GM21526 (cell line): ENCODE measurements at regions not wholly inside any gene's neighbourhood (a gene's known extent, or its start where the extent isn't known, plus 50 kb on each side); places are given as distances from the start of the nearest gene placed in this dataset.

ENCODE experiments used
- ATAC-seq: cut with Tn5 transposase; IDR thresholded peaks from one replicate; pipeline ENCODE4 v1.9.1; 2021; ENCODE audit warnings: moderate library complexity; ENCODE audit not compliant: unreplicated experiment, low FRiP score

GRCh38 chr17:79216391-79216790, 141.8 kb downstream of the ENGASE start:
- ATAC-seq: no peak

DNA sequence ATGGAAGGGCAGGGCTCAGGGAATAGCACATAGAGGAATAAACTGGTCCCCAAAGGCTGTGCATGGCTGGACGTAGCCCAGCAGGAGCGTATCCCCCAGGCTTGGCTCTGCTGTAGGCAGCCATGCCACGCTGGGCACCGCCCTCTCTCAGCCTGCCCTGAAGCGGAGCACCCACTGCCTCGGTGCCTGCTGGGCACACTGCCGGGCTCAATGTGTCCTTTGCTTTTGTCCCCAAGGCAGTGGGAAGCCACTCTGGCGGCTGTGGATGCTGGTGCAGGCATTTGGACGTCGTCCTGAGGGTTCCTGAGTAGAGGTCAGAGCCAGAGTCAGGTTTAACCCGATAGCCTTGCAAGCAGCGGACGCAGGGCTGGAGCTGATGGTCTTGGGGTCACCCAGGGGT, 141.0 kb downstream of the ENGASE start:
- no peak for ATAC-seq

- no peak for ATAC-seq
Observed at GRCh38 chr17:79214940-79215604, 140.4 kb downstream of the ENGASE start.

DNA sequence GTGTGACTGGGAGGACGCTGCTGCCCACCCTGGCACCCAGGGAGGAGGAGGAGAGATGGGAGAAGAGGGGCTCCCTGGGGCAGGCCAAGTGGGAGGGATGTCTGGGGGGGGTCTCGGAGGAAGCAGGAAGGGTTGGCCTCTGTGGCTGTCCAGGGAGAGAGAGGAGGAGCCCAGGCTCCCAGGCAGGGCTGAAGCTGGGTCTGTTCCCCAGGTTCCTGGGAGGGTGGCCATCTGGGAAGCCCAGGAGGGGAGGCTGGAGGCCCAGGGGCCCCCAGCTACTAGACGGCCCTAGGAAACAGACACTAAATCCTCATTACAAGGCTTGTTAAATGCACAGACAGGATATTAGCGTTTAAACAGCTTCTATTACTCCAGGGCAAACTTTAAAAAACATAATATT, 139.8 kb downstream of the ENGASE start:
- ATAC-seq: no peak

- ATAC-seq: no peak
Observed at GRCh38 chr17:79213305-79213704, 138.7 kb downstream of the ENGASE start.

DNA sequence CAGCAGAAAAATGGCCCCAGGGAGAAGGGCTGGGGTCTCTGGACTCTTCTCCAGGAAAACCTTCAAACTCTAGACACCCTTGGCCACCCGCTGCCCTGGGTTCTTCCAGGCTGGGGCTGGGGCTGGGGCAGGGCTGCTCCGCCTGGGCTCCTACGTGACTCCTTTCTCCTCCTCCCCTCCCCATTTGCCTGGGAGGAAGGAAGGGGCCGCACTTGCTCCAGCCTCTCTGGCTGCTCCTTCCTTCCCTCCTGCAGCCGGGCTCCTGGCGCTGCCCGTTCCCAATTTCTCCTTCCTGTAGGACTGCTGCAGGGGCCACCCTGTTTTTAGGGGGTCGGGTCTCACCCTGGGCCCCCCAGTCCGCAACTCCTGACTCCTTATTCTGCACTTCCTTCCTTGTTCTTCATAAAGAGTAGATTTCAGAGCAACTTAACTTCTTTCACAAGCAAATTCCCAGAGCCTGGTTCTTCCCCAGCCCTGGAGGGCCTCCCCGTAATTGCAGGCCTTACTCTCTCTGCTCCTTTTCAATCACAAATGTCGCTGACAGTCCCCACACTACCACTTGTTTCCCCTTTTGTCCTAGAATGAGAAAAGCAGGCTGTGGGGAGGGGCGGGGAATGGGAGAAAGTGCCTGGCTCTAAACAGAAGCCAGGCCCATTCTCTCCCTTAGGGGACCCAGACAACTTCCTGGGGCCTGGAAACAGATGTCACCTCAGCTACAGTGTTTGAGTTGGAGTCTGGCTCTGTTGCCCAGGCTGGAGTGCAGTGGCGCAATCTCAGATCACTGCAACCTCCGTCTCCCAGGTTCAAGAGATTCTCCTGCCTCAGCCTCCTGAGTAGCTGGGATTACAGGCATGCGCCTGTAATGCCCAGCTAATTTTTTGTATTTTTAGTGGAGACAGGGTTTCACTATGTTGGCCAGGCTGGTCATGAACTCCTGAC, 137.8 kb downstream of the ENGASE start:
- ATAC-seq: no peak

DNA sequence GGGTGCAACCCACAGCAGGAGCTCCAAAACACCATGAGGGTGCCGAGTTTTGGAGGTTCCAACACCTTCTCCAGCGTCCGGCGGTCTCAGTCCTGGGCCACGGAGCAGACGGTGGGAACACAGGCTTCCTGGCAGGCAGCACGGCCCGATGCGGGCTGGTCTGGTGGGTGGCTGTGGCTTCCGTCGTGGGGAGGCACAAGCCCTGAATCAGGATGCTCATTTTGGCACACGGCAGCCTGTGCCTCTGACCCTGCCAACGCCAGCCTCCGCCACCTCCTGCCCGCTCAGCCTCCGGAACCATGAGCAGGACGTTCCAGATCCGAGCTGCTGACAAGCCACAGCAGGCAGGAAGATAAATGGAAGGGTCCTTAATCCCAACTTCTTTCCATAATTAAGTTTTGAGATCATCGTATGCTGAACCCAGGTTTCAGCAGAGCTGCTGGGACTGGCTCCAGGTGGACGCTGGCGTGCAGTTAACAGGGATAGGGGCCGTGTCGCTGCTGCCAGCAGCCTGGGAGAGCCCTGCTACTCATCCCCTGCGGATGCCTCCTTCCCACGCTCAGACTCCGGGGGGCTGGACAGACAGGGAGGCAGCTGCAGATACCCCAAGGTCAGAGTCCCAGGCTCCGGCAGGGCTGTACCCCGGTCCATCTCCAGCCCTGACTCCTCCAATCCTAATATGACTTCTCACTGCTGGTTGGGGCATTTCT, 136.6 kb downstream of the ENGASE start:
- no peak for ATAC-seq

GRCh38 chr17:79210638-79211037, 136.0 kb downstream of the ENGASE start:
- no peak for ATAC-seq

GRCh38 chr17:79207960-79208359, 133.3 kb downstream of the ENGASE start:
- ATAC-seq: no peak

DNA sequence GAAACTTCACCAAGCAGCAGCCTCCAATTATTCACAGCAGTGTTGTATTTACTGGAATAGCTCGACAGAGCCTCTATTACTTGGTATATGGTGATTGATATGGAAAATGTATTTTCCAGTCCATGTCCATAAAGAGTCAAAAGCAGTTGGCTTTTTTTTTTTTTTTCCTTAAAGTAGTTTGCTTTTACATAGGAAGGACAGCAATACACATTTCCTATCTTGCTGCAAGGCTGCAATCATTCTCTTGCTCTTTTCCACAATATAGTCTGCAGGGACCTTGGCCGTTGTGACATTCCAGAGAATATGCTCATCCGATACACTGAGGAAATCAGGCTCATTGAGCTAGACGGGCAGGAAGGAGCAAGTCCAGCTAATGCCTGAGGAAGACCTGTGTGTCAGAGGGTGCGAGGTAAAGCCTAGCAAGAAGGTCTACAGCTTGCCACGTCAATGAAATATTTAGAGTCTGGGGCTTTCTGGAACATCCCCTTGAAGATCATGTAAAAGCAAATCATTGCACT, 131.1 kb downstream of the ENGASE start:
- ATAC-seq: no peak

DNA sequence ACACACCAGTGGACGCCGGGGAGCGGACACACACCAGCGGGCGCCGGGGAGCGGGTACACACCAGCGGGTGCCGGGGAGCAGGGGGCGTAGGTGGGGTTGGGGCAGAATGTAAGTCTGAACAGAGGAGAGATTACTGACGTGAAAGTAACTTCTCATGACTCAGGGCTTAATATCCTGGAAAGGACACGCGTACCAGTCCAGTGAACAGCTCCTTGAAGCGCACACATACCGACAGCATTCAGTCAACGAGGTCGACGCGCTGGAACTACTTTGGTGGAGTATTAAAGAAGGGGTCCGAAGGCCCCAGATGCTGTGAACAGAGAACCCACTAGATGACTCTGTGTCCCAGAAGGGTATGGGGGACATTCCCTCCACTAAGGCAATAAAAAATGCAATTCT, 129.6 kb downstream of the ENGASE start:
- no peak for ATAC-seq

- ATAC-seq: no peak
Observed at GRCh38 chr17:79203657-79204056, 129.0 kb downstream of the ENGASE start.

GRCh38 chr17:79203016-79203415, 128.4 kb downstream of the ENGASE start:
- no peak for ATAC-seq

GRCh38 chr17:79202480-79202879, 127.9 kb downstream of the ENGASE start:
- ATAC-seq: no peak

- ATAC-seq: no peak
Observed at GRCh38 chr17:79201536-79202227, 127.1 kb downstream of the ENGASE start.

DNA sequence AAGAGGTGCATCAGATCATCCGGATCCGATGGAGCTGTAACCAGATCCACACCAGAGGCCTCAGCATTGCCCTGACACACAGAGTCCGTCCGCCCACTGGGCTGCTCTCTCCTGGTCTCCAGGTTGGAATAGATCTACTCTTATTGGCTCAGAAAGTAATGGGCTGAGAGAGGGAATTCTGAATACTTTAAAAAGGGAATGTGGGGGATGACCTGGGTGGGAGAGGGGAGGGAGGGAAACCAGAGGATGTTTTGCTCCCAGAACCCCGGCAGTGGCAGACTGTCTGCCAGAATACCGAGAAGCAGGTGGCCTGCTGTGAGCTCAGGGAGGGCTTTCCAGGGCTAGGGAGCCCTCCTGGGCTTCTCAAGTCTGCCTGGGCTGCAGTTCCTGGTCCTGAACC, 126.5 kb downstream of the ENGASE start:
- no peak for ATAC-seq

DNA sequence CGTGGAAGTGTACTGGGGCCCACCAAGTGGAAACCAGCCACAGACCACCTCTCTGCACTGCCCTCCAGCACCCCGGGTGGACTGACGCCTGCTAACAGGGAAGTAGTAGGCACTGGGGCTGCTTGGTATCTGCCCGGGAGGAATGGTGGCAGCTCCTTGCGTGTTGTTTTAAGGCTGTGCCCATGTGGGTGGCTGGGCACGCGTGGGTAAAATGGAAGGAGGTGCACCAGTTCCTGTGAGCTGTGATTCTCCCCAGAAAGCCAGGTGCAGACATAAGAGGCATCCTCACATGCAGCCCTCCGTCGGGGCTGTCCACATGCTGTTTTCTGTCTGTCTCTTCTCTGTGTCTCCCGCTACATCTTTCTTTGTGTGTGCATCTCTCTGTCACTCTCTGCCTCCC, 122.3 kb downstream of the ENGASE start:
- no peak for ATAC-seq

DNA sequence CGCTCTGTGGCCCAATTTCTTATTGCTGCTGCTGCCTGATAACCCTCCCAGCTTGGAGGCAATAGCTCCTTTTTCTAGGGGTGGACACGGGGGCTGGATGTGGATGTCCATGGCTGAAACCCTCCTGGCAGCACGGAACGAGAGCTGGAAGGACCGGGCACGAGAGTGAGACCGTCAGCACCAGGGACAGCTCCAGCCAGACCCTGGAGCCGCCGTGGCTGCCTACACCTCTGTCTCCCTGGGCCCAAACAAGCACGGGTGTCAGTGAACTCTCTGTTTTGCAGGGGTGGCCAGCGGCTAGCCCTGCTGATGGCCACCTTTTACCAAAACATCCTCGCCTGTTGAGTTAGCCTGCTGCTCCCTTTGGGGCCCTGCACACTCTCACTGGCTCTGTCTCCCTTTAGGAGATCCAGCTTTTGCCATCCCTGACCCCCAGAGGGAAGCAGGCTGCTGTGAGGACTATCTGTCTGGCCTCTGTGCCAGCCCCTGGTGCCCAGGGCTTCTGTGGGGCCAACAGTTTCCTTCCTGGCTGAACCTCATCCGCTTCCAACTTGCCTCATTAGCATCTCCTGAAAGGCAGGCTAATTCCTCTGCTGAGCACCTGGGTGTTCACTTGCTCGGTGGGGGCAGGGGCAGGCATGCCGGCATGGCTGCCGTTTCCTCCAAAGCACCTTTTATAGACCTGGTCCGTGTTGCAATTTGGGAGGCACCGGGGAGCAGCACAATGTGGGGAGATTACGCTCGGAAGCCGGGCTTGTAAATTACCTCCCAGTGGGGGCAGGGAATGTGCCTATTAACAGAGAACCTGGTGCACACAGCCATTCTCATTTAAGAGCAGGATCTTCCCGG, 118.1 kb downstream of the ENGASE start:
- no peak for ATAC-seq

GRCh38 chr17:79191270-79191934, 116.8 kb downstream of the ENGASE start:
- no peak for ATAC-seq
